Adrenal gland (tissue), 9 donors: ENCODE measurements at regions not wholly inside any gene's neighbourhood (a gene's known extent, or its start where the extent isn't known, plus 50 kb on each side); places are given as distances from the start of the nearest gene placed in this dataset.

ENCODE experiments used
- DNase-seq, 7 donors: peaks; one replicate each; pipeline ENCODE4 v3.0.0-alpha.2; 2019 to 2020
- H3K27ac ChIP-seq, 5 donors: fragments of 200-600 bp; sonication (generic) in 4 of 5; 1 replicate in 3 of 5; 2 replicates in 2 of 5; pipeline versions ENCODE4 v1.5.1 to v1.8.0; 2016 to 2020; ENCODE audit warnings: mild to moderate bottlenecking in 1 of 5
- H3K27me3 ChIP-seq: fragments of 200-600 bp; 2 replicates; pipeline ENCODE4 v1.8.0; 2021
- H3K36me3 ChIP-seq, 2 donors: fragments of 200-600 bp; replicated peaks in 1 of 2; 1 replicate in 1 of 2; 2 replicates in 1 of 2; pipeline versions ENCODE4 v1.5.1 to v1.8.0; 2018 to 2022
- H3K4me1 ChIP-seq, 2 donors: fragments of 200-600 bp; replicated peaks in 1 of 2; 1 replicate in 1 of 2; 2 replicates in 1 of 2; pipeline versions ENCODE4 v1.5.1 to v1.8.0; 2018 to 2021
- H3K4me3 ChIP-seq, 4 donors: fragments of 200-600 bp; sonication (generic) in 3 of 4; one replicate each; pipeline ENCODE4 v1.5.1; 2016 to 2018
- H3K9me3 ChIP-seq, 3 donors: fragments of 200-600 bp; sonication (generic) in 1 of 3; replicated peaks in 1 of 3; 1 replicate in 2 of 3; 2 replicates in 1 of 3; pipeline versions ENCODE4 v1.5.1 to v1.8.0; 2016 to 2021
- POLR2A ChIP-seq, 2 donors: fragments of 450-650 bp; IDR thresholded peaks; one replicate each; pipeline ENCODE4 v1.6.1; 2017; ENCODE audit warnings: antibody characterized with exemption in 2 of 2, mild to moderate bottlenecking in 2 of 2, moderate library complexity in 1 of 2
- WGBS, 4 donors: extraction: QIAGEN DNeasy Blood & Tissue Kit in 2 of 4; methylation state at CpG; one replicate each; pipeline versions ENCODE4 v1.1.5 to v1.1.7; 2013 to 2017; 5-methylcytosine and 5-hydroxymethylcytosine counted together
- intact Hi-C, 2 donors: fragments of 100-400 bp; cut with DNase I; formaldehyde crosslinking; loops; one replicate each; pipeline versions ENCODE4 v1.14.1 to v1.15.0; 2022 to 2023
- TF ChIP-seq, protein P1 (sequence below), 6 experiments: fragments of 450-650 bp in 4 of 6; fragments of 200-600 bp in 2 of 6; sonication (generic) in 1 of 6; IDR thresholded peaks; 1 replicate in 5 of 6; 2 replicates in 1 of 6; pipeline versions ENCODE4 v1.5.1 to v1.8.0; 2016 to 2021; ENCODE audit warnings: antibody characterized with exemption in 6 of 6, mild to moderate bottlenecking in 2 of 6, moderate library complexity in 1 of 6
- donor health status: healthy with polysubstance abuse.
- donor health status: Bipolar disorder and iron deficiency.
- donor health status: DM: yes; HTN: yes; CAD: no.
- donor health status: DM: no; HTN: no; CAD: no.
- donor health status: DM: no; HTN: no; CAD: no.

DNA sequence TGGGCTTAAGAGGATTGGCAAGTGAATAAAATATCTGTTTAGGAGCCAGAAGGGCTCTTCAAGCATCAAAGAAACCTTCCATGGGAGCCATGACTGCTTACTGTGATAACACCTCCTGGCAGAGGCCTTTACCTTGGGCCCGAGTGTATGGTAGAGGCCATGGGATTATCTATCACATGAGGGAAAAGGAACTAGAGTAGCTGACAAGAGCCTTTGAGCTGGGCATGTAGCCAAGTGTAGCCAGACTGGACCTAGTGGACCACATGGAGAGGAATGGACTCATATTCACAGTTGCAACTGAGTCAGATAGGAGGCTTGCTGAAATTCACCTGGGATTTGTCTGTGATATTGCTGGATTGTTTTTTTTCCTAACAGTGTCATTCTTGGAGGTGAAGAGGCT is 276.0 kb upstream of the ZFHX3 start:
- H3K27ac ChIP-seq = no peak overlapping the region
- intact Hi-C loops = no loop called here
- 15 to 55% (median 30%) methylated on average over 1 of the region's 1 CpG for WGBS, 4 donors
- no peak overlapping the region for H3K4me3 ChIP-seq
- no peaks in the 10 kb centered on the region for H3K9me3 ChIP-seq
- H3K4me1 ChIP-seq = no peaks in the 10 kb centered on the region
- no peak for TF ChIP-seq POLR2A (IDR thresholded peaks at IDR 0.05)
- DNase-seq = peak; percentile 25 to 58 (median 33)
- H3K27me3 ChIP-seq = no peaks in the 10 kb centered on the region
- no peaks in the 10 kb centered on the region for H3K36me3 ChIP-seq

DNA sequence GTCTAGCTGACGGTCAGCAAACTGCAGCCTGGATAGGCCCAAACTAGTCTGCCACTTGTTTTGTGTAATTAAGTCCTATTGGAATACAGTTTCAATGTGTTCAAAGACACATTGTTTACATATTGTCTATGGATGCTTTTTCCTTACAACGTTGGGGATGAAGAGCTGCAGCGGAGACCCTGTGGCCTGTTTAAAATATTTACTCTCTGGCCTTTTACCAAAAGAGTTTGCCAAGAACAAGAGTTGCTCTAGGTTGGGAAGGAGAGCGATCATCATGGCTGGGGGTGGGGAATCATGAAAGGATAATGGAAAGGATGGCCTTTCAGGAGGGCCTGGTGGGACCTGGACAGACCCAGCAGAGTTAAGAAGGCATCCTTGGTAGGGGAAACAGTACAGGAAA is 274.9 kb upstream of the ZFHX3 start:
- H3K27ac ChIP-seq = no peak overlapping the region
- no peaks in the 10 kb centered on the region for H3K4me1 ChIP-seq
- no peak for DNase-seq
- TF ChIP-seq, protein P1, sequence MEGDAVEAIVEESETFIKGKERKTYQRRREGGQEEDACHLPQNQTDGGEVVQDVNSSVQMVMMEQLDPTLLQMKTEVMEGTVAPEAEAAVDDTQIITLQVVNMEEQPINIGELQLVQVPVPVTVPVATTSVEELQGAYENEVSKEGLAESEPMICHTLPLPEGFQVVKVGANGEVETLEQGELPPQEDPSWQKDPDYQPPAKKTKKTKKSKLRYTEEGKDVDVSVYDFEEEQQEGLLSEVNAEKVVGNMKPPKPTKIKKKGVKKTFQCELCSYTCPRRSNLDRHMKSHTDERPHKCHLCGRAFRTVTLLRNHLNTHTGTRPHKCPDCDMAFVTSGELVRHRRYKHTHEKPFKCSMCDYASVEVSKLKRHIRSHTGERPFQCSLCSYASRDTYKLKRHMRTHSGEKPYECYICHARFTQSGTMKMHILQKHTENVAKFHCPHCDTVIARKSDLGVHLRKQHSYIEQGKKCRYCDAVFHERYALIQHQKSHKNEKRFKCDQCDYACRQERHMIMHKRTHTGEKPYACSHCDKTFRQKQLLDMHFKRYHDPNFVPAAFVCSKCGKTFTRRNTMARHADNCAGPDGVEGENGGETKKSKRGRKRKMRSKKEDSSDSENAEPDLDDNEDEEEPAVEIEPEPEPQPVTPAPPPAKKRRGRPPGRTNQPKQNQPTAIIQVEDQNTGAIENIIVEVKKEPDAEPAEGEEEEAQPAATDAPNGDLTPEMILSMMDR (IDR thresholded peaks at IDR 0.05) = no peak
- no peak for TF ChIP-seq POLR2A (IDR thresholded peaks at IDR 0.05)
- H3K36me3 ChIP-seq = no peaks in the 10 kb centered on the region
- WGBS, 4 donors = 80 to 85% (median 81%) methylated on average over 4 of the region's 4 CpGs
- H3K9me3 ChIP-seq = no peaks in the 10 kb centered on the region
- H3K27me3 ChIP-seq = no peaks in the 10 kb centered on the region
- no peak overlapping the region for H3K4me3 ChIP-seq
- intact Hi-C loops = no loop called here

DNA sequence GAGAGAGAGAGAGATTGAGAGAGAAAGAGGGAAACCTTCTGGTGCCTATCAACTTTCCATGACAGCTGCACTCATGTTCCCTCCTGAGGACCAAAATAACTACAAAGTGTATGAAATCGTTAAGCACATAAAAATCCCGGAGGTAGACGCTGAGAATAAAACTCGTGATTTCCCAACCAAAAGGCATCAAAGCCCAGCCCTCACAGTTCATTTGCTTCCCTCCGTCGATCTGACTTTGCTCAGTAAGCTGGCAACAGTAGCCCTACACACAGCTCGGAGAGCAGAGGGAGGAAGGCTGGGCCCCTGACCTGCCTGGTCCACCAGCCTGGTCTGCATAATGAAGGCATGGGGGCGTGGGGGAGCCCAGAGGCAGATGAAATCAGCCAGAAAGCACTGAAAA is 273.9 kb upstream of the ZFHX3 start:
- Histone ChIP-seq H3K27ac (no peak overlapping the region), H3K4me3 (no peak overlapping the region), H3K27me3 (no peaks in the 10 kb centered on the region), H3K36me3 (no peaks in the 10 kb centered on the region), H3K4me1 (no peaks in the 10 kb centered on the region), H3K9me3 (no peaks in the 10 kb centered on the region)
- TF ChIP-seq, protein P1 (IDR thresholded peaks at IDR 0.05) = no peak
- TF ChIP-seq POLR2A (IDR thresholded peaks at IDR 0.05) = no peak
- WGBS, 4 donors = 70 to 76% (median 73%) methylated on average over 8 of the region's 8 CpGs
- intact Hi-C loops = no loop called here
- DNase-seq = no peak

DNA sequence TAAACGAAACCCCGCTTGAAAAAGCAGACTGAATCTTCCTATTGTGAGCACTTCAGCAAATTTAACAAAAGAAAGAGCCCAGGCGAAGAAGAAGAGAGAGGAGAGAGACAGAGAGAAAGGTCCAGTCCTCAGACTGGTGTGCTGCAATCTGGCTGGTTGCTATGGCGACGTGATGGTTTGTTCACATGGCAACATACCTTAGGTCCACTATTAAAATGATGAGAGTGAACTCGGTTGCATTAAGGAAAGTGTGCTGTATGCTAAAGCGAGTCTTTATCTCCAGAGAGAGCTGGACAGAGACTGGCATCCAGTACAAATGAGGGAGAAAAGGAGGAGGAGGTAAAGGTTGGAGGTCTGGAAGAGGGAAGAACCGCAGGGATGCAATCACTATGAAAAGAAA is 271.8 kb upstream of the ZFHX3 start:
- no peak for TF ChIP-seq POLR2A (IDR thresholded peaks at IDR 0.05)
- intact Hi-C loops = no loop called here
- no peaks in the 10 kb centered on the region for H3K4me1 ChIP-seq
- 85 to 91% (median 90%) methylated on average over 8 of the region's 8 CpGs for whole genome bisulfite sequencing, 4 donors
- H3K9me3 ChIP-seq = no peaks in the 10 kb centered on the region
- no peak for DNase-seq
- H3K27ac ChIP-seq = no peak overlapping the region
- no peaks in the 10 kb centered on the region for H3K27me3 ChIP-seq
- no peaks in the 10 kb centered on the region for H3K36me3 ChIP-seq
- no peak overlapping the region for H3K4me3 ChIP-seq

DNA sequence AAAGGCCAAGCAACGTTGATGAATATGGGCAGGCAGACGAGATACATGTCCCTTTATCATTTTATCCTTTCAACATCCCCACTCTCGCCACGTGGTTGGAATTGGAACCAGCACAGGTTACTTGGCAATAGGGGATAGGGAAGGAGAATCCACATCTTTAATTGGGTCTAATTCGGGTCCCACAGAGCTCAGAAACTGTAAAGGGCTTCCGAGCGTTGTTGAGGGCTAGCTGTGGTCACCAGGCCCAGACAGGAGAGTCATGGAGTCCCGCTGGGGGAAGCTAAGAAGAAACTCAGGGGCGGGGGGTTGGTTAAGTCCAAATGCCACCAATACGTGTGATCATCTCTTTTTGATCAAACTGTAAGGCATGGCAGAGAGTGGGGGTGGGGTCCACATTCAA is 271.3 kb upstream of the ZFHX3 start:
- WGBS, 4 donors = 74 to 89% (median 81%) methylated on average over 10 of the region's 10 CpGs
- H3K9me3 ChIP-seq = no peaks in the 10 kb centered on the region
- intact Hi-C loops = no loop called here
- TF ChIP-seq, protein P1 (IDR thresholded peaks at IDR 0.05) = no peak
- TF ChIP-seq POLR2A (IDR thresholded peaks at IDR 0.05) = no peak
- H3K4me1 ChIP-seq = no peaks in the 10 kb centered on the region
- H3K27me3 ChIP-seq = no peaks in the 10 kb centered on the region
- H3K36me3 ChIP-seq = no peaks in the 10 kb centered on the region
- no peak overlapping the region for H3K27ac ChIP-seq
- no peak overlapping the region for H3K4me3 ChIP-seq
- DNase-seq = no peak
